NCI-H226 (cell line): ENCODE measurements at regions not wholly inside any gene's neighbourhood (a gene's known extent, or its start where the extent isn't known, plus 50 kb on each side); places are given as distances from the start of the nearest gene placed in this dataset.
"Not testable (repeated sequence)": the region's sequence is repeated elsewhere in the genome, so short reads cannot be mapped to it uniquely, and the experiment has no call there.

Source experiments
- DNase-seq: peaks from one replicate; pipeline ENCODE4 v3.0.0-alpha.2; 2015

- DNase-seq, result no peak
Measured at GRCh38 chr4:126364311-126364911, 1049.7 kb downstream of the FAT4 start.

DNA sequence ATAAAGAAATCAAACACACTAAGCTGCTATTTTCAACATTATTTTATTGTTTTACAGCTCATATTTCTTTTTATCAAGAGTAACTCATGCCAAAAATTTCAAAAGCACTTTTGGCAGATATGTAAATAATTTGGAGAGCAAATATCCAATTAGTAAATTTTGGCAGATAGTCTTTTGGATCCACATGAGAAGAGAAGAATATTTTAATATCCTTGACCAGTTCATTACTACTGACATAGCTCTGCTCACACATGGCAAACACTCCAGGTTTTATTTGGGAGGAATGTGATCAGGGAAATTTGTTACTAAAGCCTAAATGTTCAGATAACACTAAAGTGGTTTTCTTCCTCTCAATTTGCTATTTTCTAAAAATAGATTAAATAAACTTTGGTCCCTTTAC, 1054.3 kb downstream of the FAT4 start:
- DNase-seq, result no peak

DNA sequence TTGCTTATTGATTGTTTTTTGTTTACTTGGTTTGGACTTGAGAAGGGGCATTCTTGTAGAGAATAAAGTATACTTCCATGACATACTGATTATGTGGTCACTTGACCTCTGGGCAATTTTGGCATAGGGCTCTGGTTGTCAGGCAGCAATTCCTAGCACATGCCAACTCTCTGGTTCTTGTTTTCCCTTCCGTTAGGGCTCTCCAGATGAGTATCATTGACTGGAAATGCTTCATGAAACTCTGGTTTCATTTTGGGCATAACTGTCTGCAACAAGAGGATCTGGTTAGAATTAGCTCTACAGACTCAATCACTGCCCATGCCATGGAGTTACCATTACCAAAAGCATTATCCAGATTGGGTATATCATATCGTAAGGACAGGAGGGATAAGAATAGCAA, 1057.9 kb downstream of the FAT4 start:
- no peak for DNase-seq

GRCh38 chr4:126375462-126376054, 1060.8 kb downstream of the FAT4 start:
- DNase-seq, result no peak

DNA sequence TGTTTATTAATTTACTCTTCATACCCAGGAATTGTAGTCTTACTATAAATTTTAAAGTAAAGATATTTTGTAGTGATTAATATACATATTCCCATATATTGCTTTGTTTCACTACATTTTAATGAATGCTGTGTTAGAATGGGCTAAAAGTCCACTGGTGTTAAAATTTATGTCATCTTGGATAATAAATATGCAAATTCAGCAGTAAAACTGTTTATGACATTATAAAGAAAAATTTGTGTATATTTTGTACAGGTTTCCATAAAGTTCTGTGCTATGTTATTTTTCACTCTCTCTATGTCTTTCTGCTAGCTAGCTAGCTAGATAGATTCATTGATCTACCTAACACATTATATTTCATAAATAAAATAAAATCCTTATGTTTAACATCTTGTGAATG, 1071.2 kb downstream of the FAT4 start:
- no peak for DNase-seq

DNA sequence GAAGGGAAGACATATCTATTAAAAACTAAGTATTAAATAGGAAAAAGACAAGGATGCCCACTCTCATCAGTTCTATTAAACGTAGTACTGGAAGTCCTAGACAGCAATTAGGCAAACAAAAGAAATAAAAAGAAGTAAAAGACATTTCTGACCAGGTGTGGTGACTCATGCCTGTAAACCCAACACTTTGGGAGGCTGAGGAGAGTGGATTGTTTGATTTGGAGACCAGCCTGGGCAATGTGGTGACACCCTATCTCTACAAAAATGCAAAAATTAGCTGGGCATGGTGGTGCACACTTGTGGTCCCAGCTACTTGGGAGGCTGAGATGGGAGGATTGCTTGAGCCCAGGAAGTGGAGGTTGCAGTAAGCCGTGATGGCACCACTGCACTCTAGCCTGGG, 1071.8 kb downstream of the FAT4 start:
- no peak for DNase-seq

DNA sequence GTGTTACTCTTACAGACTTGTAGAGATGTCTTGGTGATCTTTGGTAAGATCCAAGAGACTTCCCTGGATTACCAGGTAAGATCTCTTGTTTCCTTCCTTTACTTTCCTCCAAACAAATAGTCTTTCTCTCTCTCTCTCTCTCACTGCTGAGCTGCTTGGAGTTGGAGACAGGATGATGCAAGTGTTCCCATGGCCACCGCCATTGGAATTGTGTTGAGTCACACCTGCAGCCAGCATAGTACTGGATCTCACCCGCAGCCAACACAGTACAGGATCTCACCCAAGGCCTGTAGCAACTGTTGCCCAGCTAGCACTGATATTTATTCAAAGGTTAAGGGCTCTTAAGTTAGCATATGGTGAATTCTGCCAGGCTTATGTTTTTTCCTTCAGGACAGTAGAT, 1080.9 kb downstream of the FAT4 start:
- DNase-seq, result no peak

DNA sequence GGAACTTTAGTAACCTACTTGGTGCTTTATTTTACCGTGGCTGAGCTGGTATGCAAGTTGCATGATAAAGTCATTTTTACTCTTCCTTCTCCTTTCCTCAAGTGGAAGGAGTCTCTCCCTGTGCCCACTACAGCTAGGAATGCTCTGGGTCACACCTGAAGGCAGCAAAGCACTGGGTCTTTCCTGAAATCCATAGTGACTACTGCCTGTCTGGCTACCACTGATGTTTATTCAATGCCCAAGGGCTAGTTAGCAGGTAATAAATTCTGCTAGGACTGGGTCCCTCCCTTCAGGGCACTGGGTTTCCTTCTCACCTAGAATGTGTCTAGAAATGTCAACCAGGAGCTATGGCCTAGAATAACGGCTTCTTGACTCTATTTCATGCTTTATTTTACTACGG, 1081.4 kb downstream of the FAT4 start:
- no peak for DNase-seq

DNA sequence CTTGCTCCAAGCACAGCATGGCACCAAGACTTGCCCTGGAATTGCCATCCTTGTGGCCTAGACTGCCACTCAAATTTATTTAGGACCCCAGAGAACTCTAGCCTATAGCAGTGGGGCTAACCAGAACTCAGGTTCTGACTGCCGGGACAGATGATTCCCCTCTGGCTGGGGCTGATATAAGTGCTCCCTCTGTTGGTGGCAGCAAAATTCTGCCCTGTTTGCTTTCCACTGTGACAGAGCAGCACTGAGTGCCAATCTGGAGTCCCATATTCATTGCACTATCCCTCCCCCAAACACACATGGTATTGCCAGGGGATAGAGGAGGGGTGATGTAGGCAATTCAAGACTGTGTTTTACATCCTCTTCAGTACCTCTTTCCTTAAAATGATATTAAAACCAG, 1081.9 kb downstream of the FAT4 start:
- DNase-seq, result no peak

DNA sequence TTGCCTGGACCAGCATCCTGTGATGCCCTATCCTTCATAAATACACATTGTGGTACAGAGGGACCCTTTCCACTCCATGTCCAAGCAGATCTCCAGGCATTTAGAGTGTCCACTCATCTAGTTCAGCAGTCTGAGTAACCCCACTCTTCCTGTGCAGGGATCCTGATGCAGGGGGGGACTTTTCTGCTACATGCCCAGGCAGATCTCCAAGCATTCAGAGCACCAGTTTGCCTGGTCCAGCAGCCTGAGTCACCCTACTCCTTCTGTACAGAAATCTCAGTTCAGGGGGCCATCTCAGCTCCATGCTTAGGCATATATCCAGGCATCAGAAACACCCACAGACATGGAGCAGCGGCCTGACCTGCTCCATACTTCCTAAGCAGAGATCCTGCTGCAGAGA, 1089.8 kb downstream of the FAT4 start:
- peak; percentile 7 for DNase-seq

GRCh38 chr4:126405369-126405982, 1090.7 kb downstream of the FAT4 start:
- no peak for DNase-seq

GRCh38 chr4:126409746-126410145, 1095.0 kb downstream of the FAT4 start:
- DNase-seq, result no peak

GRCh38 chr4:126411047-126411446, 1096.3 kb downstream of the FAT4 start:
- DNase-seq, result no peak

DNA sequence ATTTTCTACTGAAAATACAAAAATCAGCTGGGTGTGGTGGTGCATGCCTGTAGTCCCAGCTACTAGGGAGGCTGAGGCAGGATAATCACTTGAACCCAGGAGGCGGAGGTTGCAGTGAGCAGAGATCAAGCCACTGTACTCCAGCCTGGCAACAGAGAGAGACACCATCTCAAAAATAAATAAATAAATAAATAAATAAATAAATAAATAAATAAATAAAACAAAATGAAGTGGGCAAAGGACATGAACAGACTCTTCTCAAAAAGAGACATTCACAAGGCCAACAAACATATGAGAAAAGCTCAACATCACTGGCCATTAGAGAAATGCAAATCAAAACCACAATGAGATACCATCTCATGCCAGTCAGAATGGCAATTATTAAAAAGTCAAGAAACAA, 1097.6 kb downstream of the FAT4 start:
- DNase-seq, result not testable (repeated sequence)

DNA sequence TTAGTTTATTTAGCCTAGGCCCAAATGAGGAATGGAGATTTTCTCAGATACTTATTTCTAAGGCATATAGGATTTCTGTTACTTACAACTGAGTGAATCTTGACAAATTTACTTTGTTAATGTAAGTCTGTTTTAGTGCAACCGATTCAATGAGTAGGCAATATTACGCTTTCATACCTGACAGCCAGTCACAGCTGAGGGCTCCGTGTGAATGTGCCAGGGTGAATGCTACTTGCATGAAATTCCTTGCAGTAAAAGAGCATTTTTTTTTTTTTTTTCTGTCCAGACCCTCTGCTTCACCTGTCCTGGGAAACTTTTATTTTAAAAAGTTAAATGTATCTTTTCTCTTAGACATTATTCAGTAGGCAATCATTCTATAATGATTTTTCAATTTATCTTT, 1100.0 kb downstream of the FAT4 start:
- no peak for DNase-seq

- no peak for DNase-seq
Measured at GRCh38 chr4:126419266-126419665, 1104.5 kb downstream of the FAT4 start.

DNA sequence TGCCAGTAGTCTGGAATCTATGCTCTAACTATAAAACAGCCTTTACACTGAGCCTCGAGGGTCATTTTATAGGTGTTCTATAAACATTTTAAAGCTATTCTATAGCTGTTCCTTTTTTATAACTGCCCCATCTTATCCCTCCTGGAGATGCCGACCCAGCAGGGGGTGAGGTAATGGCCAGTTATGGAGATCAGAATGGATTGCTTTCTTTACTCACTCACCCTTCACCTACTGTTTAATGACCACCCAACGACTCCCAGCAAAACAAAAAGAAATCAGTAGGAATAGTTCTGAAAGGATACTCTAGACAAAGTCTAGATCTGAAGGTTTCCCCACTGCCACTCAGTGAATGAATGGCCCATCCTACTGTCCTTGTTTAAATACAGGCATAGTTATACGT, 1113.1 kb downstream of the FAT4 start:
- DNase-seq, result no peak

DNA sequence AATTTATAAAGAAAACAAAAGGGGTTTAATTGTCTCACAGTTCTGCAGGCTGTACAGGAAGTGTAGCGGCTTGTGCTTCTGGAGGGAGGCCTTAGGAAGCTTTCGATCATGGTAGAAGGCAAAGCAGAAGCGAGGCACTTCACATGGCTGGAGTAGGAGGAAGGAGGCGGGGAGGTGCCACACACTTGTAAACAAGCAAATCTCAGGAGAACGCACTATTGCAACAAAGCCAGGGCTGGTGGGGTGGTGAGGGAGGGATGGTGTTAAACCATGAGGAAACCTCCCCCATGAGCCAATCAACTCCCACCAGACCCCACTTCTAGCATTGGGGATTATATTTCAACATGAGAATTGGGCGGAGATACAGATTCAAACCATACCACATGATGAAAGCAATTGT, 1116.3 kb downstream of the FAT4 start:
- no peak for DNase-seq

- DNase-seq, result no peak
Measured at GRCh38 chr4:126435491-126435890, 1120.7 kb downstream of the FAT4 start.

DNA sequence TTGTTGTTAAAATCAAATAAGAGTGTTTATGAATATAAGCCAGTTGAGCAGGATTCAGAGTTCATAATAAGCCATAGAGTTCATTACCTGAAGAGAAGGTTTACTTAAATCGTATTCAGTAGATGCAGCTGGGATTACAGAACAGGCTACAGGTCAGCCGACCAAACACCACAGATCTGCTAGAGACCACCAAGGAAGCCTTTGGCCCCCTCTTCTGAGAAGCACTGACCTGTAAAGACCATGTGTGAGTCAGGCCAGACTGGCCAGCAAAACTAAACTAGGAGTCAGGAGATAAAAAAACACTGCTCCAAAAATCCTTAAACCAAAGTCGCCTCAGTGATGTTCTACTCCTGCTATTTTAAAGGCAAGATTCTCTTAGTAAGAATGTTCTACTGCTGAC, 1125.5 kb downstream of the FAT4 start:
- DNase-seq, result no peak

DNA sequence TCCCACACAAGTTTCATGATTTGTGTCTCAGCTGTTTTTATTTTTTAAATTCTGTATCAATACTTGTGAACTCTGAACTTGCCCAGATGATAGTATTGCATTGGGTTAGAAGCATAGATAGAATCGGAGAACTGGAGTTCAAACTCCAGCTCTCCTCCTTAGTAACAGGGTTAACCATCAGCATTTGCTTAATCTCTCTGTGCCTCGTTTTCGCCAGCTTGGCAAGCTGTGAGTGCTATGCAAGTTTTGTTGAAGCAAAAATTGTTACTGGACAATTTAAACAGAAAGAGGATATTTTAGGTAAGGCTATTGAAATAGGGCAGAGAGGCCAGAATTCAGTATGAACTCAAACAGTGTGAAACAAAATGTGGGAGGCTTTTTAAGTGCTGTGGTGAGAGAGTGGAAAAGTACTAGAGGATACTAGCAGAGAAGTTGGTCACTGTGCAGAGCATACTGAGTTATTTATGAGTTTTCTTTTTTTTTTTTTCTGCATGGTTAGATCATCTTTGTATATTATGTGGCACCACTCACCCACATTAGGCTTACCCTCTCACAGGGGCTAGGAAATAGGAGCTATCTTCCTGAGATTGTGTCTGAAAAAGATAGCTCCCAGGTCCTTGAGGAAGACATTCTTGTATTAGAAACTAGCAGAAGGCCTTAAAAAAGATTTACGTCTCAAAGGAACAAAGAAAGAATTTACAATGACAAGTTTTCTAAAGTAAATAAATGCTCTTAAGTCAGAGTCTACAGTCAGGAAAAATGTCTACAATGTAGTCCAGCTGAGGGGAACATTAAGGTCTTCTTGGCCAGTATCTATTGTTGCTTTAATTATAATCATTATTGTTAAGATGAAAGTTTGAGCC, 1126.6 kb downstream of the FAT4 start:
- no peak for DNase-seq

DNA sequence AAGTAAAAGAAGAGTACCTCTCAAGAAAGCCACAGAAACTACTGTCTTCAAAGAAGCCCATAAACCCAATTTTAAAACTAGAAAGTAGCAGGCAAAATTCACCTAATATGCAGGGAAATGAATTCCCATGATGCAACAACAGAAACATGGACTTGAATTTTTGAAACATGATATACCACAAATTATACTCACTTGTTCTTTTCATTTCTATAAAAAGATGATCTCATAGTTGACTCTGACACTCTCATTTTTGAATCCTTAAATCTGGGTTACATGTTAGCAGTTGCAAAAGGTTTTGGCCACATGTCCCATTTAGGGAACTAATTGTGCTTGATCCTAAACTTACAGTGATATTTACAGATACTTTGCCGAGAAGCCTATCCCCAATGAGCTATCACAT, 1130.8 kb downstream of the FAT4 start:
- DNase-seq, result no peak

DNA sequence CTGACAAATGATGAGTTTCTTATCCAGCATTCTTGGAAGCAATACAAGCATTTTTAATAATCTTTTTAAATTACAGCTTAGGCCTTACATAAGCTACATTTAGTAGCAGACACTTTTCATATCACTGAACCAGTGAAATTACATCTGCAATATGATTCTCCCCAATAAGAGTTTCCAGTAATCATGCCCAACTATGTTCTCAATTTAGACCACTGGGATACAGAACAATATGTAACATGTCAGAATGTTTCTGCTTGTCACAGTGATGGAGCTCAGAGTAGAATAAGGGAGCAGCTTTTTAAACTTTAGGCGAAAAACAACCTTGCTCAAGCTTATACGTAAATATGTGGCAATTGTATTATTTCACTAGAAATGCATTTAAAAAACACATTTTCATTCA, 1132.2 kb downstream of the FAT4 start:
- DNase-seq, result no peak
